C4-2B (cell line): ENCODE measurements at regions not wholly inside any gene's neighbourhood (a gene's known extent, or its start where the extent isn't known, plus 50 kb on each side); places are given as distances from the start of the nearest gene placed in this dataset.

ENCODE experiments used
- H3K27ac ChIP-seq: fragments of 450-650 bp; 2 replicates; pipeline ENCODE4 v1.5.1; 2017
- CTCF ChIP-seq: fragments of 450-650 bp; conservative IDR thresholded peaks from 2 replicates; pipeline ENCODE4 v1.5.1; 2017; ENCODE audit warnings: mild to moderate bottlenecking
- ZFX ChIP-seq: fragments of 450-650 bp; IDR thresholded peaks from 2 replicates; pipeline ENCODE4 v1.6.1; 2017

DNA sequence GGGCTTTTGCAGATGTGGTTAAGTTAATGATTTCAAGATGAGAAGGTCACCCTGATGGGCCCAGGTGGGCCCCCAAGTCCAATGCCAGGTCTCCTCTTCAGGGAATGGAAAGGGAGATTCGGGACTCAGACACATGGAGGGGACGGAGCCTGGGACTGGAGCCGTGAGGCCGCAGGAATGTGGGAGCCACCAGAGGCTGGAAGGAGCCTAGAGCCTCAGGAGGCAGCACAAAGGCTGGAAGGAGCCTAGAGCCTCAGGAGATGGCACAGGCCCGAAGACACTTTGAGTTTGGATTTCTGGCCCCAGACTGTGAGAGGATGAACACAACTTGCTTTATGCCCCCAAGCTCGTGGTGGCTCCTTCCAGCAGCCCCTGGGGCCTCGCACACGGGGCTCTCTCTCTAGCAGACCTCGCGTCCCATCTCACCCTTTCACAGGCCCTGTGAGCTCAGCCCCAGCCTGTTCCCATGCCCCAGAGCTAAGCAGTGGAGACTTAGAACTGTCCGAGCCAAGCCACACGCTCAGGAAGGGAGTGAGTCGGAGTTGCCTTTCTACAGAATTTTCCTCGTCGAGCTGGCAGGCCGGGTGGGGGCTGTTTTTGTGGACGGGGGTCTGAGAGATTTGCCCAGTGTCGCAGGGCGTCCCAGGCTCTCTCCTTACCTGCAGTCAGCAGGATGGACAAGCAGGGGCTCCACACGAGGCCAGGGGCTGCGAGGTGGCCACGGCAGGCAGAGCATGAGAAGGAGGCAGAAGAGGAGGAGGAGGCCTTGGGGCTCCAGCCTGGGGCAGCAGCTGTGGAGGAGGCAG is 937.6 kb downstream of the BRD1 start:
- TF ChIP-seq ZFX (no peak), CTCF (no peak)
- no peak overlapping the region for H3K27ac ChIP-seq

- H3K27ac ChIP-seq = no peak overlapping the region
- TF ChIP-seq CTCF = no peak
- TF ChIP-seq ZFX = no peak
These were observed 938.4 kb downstream of the BRD1 start for GRCh38 chr22:48889209-48889830.

GRCh38 chr22:48888466-48889208 is 939.0 kb downstream of the BRD1 start:
- TF ChIP-seq CTCF (no peak), ZFX (no peak)
- H3K27ac ChIP-seq = no peak overlapping the region

GRCh38 chr22:48887394-48888332 is 940.0 kb downstream of the BRD1 start:
- TF ChIP-seq ZFX (no peak), CTCF (no peak)
- H3K27ac ChIP-seq = no peak overlapping the region

DNA sequence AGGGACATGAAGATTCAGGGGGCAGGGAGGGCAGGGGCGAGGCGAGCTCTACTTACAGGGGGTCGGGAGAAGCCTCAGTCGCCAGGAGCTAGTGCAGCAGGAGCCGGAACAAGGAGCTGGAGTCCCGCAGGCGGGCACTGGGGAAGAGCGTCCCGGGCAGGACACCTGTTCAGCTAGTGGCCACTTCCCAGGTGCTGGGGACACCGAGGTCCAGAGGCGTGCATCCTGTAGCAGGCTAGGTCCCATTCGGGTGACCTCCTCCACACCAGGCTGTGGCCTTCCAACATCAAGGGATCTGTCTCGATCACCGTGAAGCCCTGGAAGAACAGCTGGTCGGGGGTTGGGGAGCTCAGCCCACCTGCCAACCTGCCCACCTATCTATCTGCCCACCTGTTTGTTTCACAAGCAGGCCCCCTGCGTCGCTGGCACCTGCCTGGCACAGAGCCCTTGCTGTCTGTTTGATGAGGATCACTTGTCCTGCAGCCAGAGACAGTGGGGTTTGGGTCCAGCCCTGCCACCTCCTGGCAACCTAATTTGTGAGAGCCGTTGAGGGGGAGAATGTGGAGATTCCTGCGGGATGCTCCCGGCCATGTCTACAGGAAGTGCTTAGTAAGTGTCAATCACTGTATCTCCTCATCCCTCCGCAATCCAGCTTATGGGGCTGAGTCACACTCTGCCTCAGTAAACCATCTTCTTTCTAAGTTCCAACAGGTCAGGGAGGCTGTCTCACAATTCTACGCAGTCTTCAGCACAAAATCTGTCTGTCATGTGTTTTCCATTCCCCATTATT is 940.9 kb downstream of the BRD1 start:
- H3K27ac ChIP-seq = no peak overlapping the region
- no peak for TF ChIP-seq CTCF
- TF ChIP-seq ZFX = no peak

- no peak overlapping the region for H3K27ac ChIP-seq
- no peak for TF ChIP-seq CTCF
- TF ChIP-seq ZFX = no peak
These were observed 941.8 kb downstream of the BRD1 start for GRCh38 chr22:48885919-48886305.
